ENCODE measurements at regions not wholly inside any gene's neighbourhood (a gene's known extent, or its start where the extent isn't known, plus 50 kb on each side); places are given as distances from the start of the nearest gene placed in this dataset.
"Not testable (repeated sequence)": the region's sequence is repeated elsewhere in the genome, so short reads cannot be mapped to it uniquely, and the experiment has no call there.

DNA sequence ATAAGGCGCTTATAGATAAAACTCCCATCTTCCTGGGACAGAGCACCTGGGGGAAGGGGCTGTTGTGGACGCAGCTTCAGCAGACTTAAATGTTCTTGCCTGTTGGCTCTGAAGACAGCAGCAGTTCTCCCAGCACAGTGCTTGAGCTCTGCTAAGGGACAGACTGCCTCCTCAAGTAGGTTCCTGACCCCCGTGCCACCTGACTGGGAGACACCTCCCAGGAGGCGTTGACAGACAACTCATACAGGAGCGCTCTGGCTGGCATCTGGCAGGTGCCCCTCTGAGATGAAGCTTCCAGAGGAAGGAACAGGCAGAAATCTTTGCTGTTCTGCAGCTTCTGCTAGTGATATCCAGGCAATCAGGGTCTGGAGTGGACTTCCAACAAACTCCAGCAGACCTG, 383.1 kb upstream of the EMCN start:
- not testable (repeated sequence) for DNase-seq

DNA sequence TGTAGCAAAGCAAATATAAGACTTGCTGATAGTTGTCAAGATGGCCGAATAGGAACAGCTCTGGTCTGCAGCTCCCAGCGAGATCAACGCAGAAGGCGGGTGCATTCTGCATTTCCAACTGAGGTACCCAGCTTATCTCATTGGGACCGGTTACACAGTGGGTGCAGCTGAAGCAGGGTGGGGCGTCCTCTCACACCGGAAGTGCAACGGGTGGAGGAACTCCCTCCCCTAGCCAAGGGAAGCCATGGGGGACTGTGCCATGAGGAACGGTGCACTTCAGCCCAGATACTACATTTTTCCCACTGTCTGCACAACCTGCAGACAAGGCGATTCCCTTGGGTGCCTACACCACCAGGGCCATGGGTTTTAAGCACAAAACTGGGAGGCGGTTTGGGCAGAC, 382.3 kb upstream of the EMCN start:
- no peak for DNase-seq

DNA sequence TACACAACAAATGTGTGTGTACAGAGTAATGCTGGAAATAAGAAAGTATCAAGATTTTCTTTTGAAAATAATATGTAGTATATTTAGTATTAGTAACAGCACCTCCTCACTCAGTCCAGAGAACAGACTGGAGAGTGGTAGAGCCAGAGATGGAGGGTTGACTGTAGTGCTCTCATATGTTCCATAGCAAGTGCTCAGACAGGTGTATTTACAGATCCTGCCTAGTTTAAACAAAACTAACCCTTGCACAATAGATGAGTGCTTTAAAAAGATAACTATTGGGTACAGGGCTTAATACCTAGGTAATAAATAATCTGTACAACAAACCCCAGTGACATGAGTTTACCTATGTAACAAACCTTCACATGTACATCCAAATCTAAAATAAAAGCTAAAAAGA, 381.0 kb upstream of the EMCN start:
- DNase-seq, result peak; percentile 39 to 84

DNA sequence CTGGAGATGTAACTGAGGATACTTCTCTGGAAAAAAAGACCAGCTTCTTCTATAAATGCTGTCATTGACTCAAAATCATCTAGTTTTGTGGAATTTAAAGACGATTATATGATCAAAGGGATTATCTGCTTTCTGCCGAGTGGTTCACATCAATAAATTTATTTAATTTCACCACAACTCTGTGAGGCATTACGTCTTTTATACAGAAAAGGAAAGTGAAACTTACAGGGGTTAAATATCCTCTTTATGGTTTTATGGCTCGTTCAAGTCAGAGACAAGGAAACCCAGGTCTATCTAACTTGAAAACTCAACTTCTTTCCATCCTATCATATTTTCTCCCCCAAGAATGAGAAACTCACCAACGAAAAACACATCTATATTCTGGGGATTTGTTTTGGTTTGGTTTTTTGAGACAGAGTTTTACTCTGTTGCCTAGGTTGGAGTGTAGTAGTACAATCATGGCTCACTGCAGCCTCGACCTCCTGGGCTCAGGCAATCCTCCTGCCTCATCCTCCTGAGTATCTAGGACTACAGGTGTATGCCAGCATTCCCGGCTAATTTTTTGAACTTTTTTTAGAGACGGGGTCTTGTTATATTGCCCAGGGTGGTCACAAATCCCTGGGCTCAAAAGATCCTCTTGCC, 377.9 kb upstream of the EMCN start:
- DNase-seq, result no peak

DNA sequence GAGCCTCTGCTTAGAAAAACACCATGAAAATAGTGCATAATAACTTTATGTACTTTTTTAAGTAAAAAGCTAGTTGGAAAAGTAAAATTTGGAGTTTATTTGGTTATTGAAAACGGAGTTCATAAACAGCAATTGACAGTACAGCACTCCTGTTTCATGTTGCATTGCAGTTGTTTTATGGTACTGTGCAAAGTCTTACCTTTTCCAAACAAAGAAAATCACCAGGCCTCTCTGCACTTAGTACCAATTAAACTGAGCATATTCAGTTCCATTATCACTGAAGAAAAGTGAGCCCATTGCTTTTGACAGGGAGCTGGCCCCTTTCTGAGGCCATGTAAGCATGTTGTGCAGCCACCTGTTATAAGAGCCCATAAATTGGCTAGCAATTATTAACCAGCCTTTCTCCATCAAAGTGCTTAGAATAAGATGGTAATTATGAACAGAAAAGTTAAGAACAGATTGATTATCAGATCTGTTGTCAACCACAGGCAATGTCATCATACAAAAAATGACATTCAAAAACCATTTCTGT, 376.6 kb upstream of the EMCN start:
- DNase-seq, result no peak

DNA sequence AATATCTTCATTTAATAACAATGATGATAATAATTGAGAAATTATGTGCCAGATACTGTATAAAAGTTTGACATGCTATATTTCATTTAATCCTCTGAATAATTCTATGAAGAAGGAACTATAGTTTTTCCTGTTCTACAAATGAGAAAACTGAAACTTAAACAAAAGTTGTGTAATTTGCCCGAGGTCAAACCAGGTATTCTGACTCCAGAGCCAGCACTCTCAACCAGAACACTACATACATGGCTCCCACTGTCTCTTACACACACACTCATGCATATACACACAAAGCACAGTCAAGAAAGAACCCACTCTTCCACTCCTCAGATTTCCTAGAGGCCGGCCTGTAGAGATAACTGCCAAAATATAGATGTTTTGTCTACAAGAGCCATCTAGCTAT, 374.0 kb upstream of the EMCN start:
- DNase-seq, result no peak

DNA sequence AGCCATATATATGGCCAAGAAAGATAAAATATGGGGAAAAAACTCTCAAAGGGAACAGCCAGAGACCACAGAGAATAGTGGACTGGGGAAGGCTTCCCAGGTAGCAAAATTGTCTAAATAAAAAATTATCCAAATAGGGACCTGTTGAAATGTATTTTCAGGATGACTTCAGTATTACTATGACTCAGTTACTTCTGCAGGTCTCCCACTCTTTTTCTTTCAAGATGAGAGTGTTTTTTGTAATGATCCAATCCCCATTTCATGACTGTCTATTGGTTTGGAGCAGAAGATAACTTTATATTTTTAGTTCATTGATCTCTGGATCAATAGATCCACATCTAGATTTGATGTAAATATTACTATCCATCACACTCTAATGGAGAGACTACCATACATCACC, 372.1 kb upstream of the EMCN start:
- DNase-seq, result no peak

DNA sequence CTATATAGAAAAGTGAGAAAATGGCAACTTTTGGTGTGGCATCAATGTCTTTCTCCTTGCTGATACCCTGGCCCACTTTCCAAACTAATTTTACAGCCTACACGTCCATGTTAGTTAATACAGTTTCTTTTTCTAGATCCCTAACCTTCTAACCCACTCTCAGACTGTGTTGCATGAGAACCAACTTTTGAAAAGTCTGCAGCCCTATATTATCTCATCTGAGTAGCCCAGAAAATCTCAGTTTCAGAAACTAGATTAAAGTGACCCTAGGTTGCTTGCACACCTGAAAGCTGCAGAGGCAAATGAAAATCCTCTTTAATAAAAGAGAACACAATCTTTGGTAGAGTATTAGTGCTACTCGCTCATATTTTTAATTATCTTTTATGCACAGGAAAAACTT, 371.6 kb upstream of the EMCN start:
- no peak for DNase-seq

DNA sequence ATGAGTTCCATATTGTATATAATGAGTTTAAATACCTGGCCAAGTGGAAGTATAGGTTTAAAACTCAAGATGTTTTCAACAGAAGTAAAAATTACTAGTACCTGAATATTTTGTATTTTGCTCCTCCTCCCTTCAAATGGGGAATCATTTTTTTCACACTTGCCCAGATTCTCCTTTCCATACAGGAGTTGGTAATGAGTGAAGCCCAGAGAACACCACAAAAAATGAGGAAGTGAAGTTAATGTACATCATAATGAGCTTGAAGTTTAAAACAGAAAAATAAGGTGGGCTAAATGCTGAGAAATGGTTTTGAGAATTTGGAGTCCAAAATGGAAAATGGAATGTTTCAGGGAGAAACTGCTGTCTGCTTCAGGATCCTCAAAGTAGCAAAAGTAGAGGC, 364.8 kb upstream of the EMCN start:
- no peak for DNase-seq

DNA sequence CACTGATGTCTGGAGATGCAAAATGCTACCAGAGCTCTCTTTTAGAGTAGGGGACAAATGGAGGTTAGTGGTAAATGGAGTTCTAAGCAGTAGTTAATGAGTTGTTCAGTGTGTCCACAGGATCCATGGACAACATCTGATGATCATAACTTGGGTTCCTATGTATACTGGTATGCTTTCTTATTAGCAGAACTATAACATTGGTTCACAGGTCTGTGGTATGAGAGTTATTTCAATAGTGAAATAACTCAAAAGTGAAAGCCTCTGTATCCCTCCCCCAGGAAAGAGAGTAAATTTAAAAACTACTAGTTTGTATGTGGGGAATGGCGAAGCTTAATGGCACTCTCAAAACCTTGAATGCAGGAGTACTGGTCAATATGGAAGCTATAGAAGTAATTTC, 363.5 kb upstream of the EMCN start:
- DNase-seq, result no peak

DNA sequence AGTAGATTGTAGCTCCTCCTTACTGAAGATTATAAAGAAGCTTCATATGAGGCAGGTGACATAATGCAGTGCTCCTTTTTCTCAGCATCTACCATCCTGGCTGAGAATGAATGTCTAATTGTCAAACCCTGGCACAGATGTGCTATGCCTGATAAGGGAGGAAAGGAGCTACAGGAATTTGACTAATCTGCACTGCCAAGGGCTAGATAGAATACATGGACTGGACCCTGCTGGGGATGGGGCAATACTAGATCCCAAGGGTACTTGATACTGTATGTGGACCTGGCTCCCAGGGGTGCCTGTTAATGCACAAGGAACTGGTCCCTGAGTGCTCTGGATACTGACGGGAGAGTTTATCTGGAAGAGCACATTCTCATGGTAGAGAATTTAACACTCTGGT, 362.2 kb upstream of the EMCN start:
- no peak for DNase-seq

DNA sequence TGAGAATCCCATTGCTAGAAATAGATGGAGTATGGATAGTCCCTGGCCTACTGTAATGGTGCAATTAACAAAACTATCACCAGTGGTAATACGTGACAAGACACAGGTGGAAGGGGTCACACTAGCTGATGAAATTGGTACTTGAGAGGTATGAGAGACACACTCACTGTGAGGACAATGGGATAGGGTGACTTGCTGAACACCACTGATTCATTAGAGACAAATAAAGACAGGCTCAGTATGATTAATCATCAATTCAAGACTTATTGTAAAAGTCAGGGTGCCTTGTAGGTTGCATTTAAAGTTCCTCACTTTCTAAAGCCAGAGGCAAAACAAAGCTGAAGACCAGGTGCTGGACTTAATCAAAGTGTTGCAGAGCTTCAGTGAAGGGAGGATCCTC, 361.6 kb upstream of the EMCN start:
- no peak for DNase-seq

DNA sequence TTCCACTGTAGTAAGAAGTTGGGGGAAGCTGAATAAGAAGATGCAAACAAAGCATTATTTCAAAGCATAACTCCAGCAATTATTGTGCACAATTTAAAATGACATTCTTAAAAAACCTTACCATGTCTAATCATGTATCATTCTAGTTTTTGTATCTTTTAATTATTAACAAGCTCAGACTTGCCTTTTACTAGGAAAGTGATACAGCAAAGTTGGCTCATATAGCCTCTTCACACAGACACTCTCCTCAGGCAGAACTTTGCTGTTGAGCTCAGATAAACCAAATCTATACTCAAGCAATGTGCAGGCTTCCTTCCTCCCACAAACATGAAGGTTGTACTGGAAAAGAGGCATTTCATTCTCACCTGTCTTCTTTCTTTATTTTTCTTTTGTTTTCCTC, 358.7 kb upstream of the EMCN start:
- DNase-seq, result no peak

DNA sequence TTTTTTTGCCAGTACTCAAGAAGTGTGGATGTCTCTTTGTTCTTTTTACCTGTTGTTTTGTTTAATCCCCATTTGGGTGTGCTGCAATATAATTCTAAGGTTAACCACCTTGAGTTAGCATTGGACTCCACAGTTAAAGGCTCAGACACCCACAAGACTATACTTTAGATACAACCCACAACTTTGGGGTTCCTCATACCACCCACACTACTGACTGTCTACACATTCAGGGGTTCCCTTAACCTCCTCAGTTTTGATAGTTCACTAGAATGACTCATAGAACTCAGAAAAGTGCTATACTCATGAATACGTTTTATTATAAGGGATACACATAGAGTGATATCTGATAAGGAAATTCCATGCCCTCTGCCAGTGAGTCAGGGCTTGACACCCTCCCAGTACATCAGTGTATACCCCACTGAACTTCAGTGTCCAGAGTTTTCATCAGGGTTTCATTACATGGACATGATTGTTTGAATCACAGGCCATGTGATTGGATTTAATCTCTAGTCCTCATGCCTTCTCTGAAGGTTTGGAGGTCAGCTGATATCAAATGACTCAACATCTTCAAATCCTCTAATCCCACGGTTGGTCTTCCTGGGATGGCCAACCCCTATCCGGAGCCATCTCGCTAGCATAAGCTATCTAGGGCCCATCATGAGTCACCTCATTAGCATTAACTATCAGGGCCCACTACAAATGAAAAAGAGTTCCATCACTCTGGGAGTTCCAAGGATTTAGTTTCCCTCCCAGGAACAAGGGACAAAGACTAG, 357.7 kb upstream of the EMCN start:
- DNase-seq, result no peak

DNA sequence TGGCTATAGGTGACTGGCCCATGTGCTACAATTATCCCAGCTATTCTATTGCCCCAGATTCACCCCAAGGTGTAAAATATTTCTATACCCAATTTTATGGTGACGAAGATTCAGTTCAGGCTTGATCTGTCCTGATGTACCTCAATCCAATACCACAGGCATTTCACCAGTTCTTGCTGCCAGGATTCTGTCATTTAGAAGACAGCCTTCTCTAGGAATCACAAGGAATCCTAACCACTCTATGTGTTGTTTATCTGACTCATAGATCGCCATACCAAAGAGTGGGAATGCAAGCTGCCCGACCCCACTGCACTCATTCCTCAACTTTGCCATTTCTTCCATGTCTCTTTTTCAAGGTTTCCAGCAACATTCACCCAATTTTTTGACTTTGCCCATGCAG, 355.0 kb upstream of the EMCN start:
- no peak for DNase-seq

DNA sequence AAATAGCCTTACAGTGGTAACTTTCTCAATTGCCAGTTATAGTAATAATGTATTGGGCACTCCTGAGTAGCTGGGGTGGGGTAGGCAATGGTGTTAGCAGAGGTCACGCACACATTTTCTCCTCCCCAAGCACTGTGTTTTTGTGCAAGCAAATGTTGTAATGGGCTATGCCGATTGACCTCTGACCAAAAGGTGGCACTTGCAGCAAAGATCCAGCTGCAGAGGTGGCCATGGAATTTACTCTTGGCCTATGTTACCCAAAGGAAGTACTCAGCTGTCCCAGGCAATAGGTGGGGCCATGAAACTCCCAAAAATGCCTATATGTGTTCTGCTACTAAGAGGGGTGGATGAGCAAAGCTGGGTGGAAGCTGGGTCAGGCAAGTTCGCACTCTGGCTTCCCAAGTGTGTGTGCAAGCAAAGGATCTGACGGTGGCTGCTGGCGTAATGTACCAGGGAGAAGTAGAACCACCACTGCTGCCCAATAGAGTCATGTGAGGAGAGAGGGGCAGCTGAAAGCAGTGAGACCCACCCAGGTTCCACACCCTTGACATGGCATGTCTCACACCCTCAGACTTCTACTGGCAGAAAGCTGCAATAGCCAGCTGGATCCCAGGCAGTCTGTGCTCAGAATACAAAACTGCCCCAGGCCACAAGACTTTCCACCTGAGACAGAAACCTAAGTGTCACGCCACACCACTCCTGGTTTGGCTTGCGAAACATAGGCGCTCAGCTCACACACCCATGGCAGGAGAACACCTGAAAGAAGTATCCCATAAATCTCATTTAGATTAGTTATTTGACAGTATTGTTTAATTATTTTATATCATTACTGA, 353.3 kb upstream of the EMCN start:
- no peak for DNase-seq

DNA sequence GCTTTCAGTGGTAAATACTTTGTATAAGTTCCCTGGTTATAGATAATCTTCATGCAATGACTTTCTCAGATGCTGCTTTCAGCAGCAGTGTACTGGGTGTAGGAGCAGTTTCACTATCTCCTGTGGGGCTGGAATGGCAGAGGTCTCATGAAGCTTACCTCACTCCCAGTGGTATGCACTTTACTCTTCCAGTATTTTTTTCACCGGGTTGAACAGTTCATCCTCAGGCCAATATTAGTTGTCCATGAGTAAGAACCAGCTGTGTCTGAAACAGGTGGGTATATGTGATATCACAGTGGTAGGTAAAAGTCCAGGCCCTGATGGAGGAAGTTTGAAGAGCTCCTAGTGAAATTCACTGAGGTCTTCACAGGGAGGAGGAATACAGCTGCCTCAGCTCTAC, 351.5 kb upstream of the EMCN start:
- no peak for DNase-seq

DNA sequence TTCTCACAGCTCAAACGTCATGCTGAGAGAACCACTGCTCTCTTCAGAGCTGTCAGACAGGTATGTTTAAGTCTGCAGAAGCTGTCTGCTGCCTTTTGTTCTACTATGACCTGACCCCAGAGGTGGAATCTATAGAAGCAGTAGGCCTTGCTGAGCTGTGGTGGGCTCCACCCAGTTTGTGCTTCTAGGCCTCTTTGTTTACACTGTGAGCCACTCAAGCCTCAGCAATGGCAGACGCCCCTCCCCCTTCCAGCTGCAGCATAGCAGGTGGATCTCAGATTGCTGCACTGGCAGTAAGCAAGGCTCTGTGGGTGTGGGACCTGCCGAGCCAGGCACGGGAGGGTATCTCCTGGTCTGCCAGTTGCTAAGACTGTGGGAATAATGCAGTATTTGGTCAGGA, 350.5 kb upstream of the EMCN start:
- DNase-seq, result peak in 1 of 2 experiments; percentile 1

DNA sequence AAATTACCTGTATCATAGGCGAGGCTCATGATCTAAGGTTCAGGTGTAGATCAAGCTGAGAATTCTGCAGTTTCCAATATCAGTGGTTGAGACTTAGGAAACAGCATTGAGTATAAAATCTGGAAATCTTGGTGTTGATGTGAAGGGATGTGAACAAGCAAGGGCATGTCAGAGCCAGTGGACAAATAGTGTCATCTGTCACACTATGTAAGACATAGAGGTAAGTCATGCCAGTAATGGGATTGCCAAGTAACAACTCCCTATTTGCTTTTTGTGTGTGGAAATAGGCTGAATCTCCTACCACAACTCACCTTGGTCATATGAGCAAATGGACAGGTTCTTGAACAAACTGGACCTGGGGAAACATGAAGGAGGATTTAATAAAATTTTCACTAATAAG, 334.5 kb upstream of the EMCN start:
- DNase-seq, result no peak

DNA sequence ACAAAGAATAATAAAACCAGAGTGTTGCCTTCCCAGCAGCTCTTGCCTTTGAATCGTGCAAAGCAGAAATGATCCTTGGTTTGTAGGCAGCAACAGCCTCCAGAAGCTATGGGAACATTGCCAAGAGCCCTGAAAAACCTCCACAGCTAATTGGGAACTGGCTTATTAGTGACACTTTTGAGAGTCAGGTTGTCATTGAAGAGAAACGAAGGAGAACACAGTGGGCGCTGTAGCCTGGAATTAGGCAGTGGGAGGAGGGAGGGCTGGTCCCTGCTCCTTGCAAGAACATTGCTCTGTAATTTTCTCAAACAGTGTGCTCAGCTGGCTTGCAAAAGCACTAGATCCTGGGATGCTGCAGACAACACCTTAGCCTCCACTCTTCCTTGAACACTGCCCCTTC, 331.5 kb upstream of the EMCN start:
- no peak for DNase-seq

DNA sequence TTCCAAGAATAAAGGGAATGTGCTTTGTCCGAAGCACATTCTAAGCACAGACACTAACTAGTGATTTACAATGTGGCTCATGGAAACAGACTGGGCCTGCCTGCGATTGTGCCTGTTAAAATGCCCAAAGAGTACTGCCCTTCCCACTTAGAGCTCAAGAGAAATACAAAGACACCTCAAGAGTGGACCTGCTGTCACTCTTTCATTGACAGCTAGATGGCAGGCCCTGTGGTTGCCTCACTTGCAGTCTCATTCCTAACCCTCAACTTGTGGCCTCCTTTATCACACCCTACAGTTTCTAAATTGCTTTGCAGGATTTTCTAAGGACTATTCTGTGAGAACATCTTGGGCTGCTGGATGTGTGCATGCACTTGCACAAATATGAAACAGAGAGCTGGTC, 331.0 kb upstream of the EMCN start:
- DNase-seq, result peak in 1 of 2 experiments; percentile 12

DNA sequence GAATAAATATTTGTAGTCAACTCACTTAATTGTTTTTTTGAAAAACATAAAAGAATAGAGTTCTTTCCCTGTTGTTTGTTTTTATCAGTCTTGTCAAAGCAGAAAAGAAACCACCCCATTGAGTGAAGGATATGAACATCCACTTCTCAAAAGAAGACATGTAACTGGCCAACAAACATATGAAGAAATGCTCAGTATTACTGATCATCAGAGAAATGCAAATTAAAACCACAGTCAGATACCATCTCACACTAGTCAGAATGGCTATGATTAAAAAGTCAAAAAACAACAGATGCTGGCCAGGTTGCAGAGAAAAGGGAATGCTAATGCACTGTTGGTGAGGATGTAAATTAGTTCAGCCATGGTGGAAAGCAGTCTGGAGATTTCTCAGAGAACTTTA, 326.1 kb upstream of the EMCN start:
- DNase-seq, result no peak

DNA sequence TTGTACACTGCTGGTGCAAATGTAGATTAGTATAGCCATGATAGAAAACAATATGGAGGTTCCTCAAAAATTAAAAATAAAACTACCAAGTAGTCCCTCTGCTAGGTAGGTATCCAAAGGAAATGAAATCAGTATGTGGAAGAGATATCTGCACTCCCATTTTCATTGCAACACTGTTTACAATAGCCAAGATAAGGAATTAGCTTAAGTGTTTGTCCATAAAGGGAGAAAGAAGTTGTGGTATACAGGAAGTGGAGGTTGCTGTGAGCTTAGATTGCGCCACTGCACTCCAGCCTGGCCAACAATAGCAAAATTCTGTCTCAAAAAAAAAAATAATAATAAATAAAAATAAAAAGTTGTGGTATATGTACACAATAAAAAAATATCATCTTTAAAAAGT, 325.0 kb upstream of the EMCN start:
- DNase-seq, result no peak

DNA sequence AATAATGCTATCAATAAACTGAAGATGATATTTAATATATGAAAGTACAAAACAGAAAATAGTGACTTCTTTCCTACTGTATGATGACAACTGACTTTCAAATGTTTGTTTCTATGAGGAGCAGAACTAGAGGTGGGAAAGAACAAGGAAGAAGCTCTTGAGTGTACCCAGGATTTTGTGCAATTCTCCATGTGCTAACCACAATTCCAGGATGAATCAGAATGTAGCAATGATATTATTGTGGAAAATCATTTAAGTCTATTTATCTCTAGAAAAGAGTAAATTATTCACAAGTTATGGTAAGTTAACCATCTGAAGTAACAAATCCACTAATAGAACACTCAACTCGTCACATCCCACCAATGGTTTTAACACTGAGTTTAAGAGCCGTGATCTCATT, 324.1 kb upstream of the EMCN start:
- no peak for DNase-seq

Data from NCI-H2081 (cell line).